SU-DHL-6 (cell line): ENCODE measurements at regions not wholly inside any gene's neighbourhood (a gene's known extent, or its start where the extent isn't known, plus 50 kb on each side); places are given as distances from the start of the nearest gene placed in this dataset.

Experiments
- H2AFZ ChIP-seq: fragments of 200-600 bp; sonication (generic); 2 replicates; pipeline ENCODE4 v1.6.1; 2014; ENCODE audit warnings: low read depth, mild to moderate bottlenecking, moderate library complexity, mixed read lengths, antibody characterized with exemption, low read length; ENCODE audit not compliant: severe bottlenecking
- H3F3A ChIP-seq: fragments of 200-600 bp; shearing (Covaris generic); 2 replicates; pipeline ENCODE4 v1.6.0; 2016; ENCODE audit warnings: antibody characterized with exemption, mild to moderate bottlenecking; ENCODE audit not compliant: insufficient read depth
- H3K27ac ChIP-seq: fragments of 200-600 bp; sonication (generic); 2 replicates; pipeline ENCODE4 v1.5.1; 2016; ENCODE audit warnings: low read depth, mild to moderate bottlenecking, low read length, moderate library complexity, mixed read lengths
- H3K27me3 ChIP-seq: fragments of 200-600 bp; sonication (generic), shearing (Covaris generic); 2 replicates; pipeline ENCODE4 v1.6.0; 2014; ENCODE audit warnings: mild to moderate bottlenecking, low read length
- H3K36me3 ChIP-seq: fragments of 200-600 bp; sonication (generic); 2 replicates; pipeline ENCODE4 v1.6.1; 2014; ENCODE audit warnings: mild to moderate bottlenecking, low read length, mixed read lengths
- H3K4me2 ChIP-seq: fragments of 300-600, 200-600 bp; shearing (Covaris generic), sonication (generic); 2 replicates; pipeline ENCODE4 v1.6.0; 2014; ENCODE audit warnings: low read length, low read depth, mild to moderate bottlenecking; ENCODE audit not compliant: poor library complexity, severe bottlenecking
- H3K4me3 ChIP-seq: fragments of 200-600 bp; sonication (generic); 2 replicates; pipeline ENCODE4 v1.5.1; 2014; ENCODE audit warnings: antibody characterized with exemption, low read length, mild to moderate bottlenecking, mixed read lengths; ENCODE audit not compliant: insufficient read depth, poor library complexity, severe bottlenecking
- H3K79me2 ChIP-seq: fragments of 200-600 bp; sonication (generic); 2 replicates; pipeline ENCODE4 v1.6.1; 2014; ENCODE audit warnings: mild to moderate bottlenecking, low read length, moderate library complexity; ENCODE audit not compliant: insufficient read depth
- H3K9ac ChIP-seq: fragments of 200-600 bp; sonication (generic); 2 replicates; pipeline ENCODE4 v1.7.0; 2014; ENCODE audit warnings: mild to moderate bottlenecking, low read length
- H3K9me2 ChIP-seq: fragments of 200-600 bp; sonication (generic); replicated peaks from 2 replicates; pipeline ENCODE4 v1.6.1; 2014; ENCODE audit warnings: low read length; ENCODE audit not compliant: insufficient read depth
- H3K9me3 ChIP-seq: fragments of 200-600 bp; sonication (generic); 2 replicates; pipeline ENCODE4 v1.6.1; 2014; ENCODE audit warnings: low read length, mixed read lengths; ENCODE audit not compliant: insufficient read depth
- H4K20me1 ChIP-seq: fragments of 200-600 bp; sonication (generic); 2 replicates; pipeline ENCODE4 v1.6.1; 2014; ENCODE audit warnings: low read depth, mild to moderate bottlenecking, antibody characterized with exemption, low read length, moderate library complexity, mixed read lengths
- CTCF ChIP-seq: fragments of 200-600 bp; sonication (generic); IDR thresholded peaks from one replicate; pipeline ENCODE4 v1.5.1; 2017; ENCODE audit warnings: antibody characterized with exemption, mild to moderate bottlenecking, low read length, moderate library complexity; ENCODE audit not compliant: insufficient read depth, poor library complexity, severe bottlenecking
- EZH2phosphoT487 ChIP-seq: fragments of 200-600 bp; sonication (generic), shearing (Covaris generic); conservative IDR thresholded peaks from 2 replicates; pipeline ENCODE4 v1.6.1; 2018; ENCODE audit warnings: mild to moderate bottlenecking, antibody characterized with exemption, low read length, moderate library complexity, mixed read lengths

- TF ChIP-seq EZH2phosphoT487 (no peak), CTCF (no peak)
- Histone ChIP-seq H3K4me3 (no peak overlapping the region), H3K79me2 (no peaks in the 10 kb centered on the region), H3F3A (no peaks in the 10 kb centered on the region), H3K27me3 (no peaks in the 10 kb centered on the region), H3K27ac (no peak overlapping the region), H3K9me2 (no peaks in the 10 kb centered on the region), H3K9ac (no peak overlapping the region), H3K9me3 (peaks cover 28% of the 10 kb centered on the region; the same call in 1 of the 2 replicates), H2AFZ (no peak overlapping the region), H3K4me2 (no peak overlapping the region), H3K36me3 (no peaks in the 10 kb centered on the region), H4K20me1 (no peaks in the 10 kb centered on the region)
Measured at GRCh38 chr9:30197453-30197852, 2187.0 kb upstream of the ACO1 start.

GRCh38 chr9:30197954-30198353 is 2186.5 kb upstream of the ACO1 start:
- no peak overlapping the region for H3K9ac ChIP-seq

GRCh38 chr9:30198463-30199309 is 2185.8 kb upstream of the ACO1 start:
- TF ChIP-seq CTCF: no peak
- no peak for TF ChIP-seq EZH2phosphoT487
- Histone ChIP-seq H3K4me2 (no peak overlapping the region), H3K9ac (no peak overlapping the region), H3K9me3 (peaks cover 24% of the 10 kb centered on the region; the same call in 1 of the 2 replicates), H4K20me1 (no peaks in the 10 kb centered on the region), H3K27me3 (no peaks in the 10 kb centered on the region), H3F3A (no peaks in the 10 kb centered on the region), H3K9me2 (no peaks in the 10 kb centered on the region), H3K27ac (no peak overlapping the region), H3K79me2 (no peaks in the 10 kb centered on the region), H3K36me3 (no peaks in the 10 kb centered on the region), H2AFZ (no peak overlapping the region), H3K4me3 (no peak overlapping the region)

More at GRCh38 chr9:30197954-30198353, 2186.5 kb upstream of the ACO1 start:
- Histone ChIP-seq H3F3A (no peaks in the 10 kb centered on the region), H3K4me2 (no peak overlapping the region), H4K20me1 (no peaks in the 10 kb centered on the region), H3K9me3 (peaks cover 28% of the 10 kb centered on the region; the same call in 1 of the 2 replicates), H3K27ac (no peak overlapping the region), H3K9me2 (no peaks in the 10 kb centered on the region), H2AFZ (no peak overlapping the region), H3K4me3 (no peak overlapping the region), H3K27me3 (no peaks in the 10 kb centered on the region), H3K36me3 (no peaks in the 10 kb centered on the region), H3K79me2 (no peaks in the 10 kb centered on the region)
- TF ChIP-seq CTCF (no peak), EZH2phosphoT487 (no peak)
